DND-41 (cell line): ENCODE measurements at regions not wholly inside any gene's neighbourhood (a gene's known extent, or its start where the extent isn't known, plus 50 kb on each side); places are given as distances from the start of the nearest gene placed in this dataset.

Experiments used
- EZH2 ChIP-seq: IDR thresholded peaks from 3 replicates; pipeline ENCODE4 v1.6.1; 2012; ENCODE audit warnings: borderline replicate concordance, low read depth, mild to moderate bottlenecking, moderate library complexity, low read length, inconsistent platforms; ENCODE audit not compliant: severe bottlenecking
- TF ChIP-seq, protein P1 (sequence below): IDR thresholded peaks from 2 replicates; pipeline ENCODE4 v1.5.1; 2012; ENCODE audit warnings: borderline replicate concordance, low read length, moderate library complexity, mild to moderate bottlenecking; ENCODE audit not compliant: poor library complexity, severe bottlenecking; ENCODE audit errors: extremely low read depth

GRCh38 chr5:75961818-75962217, 121.4 kb upstream of the SV2C start:
- TF ChIP-seq, protein P1, sequence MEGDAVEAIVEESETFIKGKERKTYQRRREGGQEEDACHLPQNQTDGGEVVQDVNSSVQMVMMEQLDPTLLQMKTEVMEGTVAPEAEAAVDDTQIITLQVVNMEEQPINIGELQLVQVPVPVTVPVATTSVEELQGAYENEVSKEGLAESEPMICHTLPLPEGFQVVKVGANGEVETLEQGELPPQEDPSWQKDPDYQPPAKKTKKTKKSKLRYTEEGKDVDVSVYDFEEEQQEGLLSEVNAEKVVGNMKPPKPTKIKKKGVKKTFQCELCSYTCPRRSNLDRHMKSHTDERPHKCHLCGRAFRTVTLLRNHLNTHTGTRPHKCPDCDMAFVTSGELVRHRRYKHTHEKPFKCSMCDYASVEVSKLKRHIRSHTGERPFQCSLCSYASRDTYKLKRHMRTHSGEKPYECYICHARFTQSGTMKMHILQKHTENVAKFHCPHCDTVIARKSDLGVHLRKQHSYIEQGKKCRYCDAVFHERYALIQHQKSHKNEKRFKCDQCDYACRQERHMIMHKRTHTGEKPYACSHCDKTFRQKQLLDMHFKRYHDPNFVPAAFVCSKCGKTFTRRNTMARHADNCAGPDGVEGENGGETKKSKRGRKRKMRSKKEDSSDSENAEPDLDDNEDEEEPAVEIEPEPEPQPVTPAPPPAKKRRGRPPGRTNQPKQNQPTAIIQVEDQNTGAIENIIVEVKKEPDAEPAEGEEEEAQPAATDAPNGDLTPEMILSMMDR: no peak
- no peak for TF ChIP-seq EZH2
